ENCODE measurements at regions not wholly inside any gene's neighbourhood (a gene's known extent, or its start where the extent isn't known, plus 50 kb on each side); places are given as distances from the start of the nearest gene placed in this dataset.

DNA sequence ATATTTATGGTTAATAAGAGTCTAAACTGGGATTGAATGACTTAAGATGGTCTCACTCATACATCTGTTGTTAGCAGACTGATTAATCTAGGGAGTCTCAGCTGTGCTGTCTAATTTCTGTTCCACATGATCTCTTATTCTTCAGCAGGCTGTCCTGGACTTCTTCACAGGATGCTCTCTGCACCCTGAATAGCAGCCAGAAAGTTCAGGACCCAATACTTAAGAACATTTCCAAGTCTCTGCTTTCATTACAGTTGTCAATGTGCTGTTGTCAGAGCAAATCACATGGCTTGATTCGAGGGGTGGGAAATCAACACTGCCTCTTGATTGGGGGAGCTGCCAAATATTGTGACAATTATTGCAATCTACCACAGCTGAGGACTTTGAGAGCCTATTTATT lies 627.1 kb upstream of the SLC8A1 start:
- TF ChIP-seq EZH2 (IDR thresholded peaks at IDR 0.05): no peak
- TF ChIP-seq EZH2phosphoT487 (IDR thresholded peaks at IDR 0.05): no peak
- TF ChIP-seq, protein P1, sequence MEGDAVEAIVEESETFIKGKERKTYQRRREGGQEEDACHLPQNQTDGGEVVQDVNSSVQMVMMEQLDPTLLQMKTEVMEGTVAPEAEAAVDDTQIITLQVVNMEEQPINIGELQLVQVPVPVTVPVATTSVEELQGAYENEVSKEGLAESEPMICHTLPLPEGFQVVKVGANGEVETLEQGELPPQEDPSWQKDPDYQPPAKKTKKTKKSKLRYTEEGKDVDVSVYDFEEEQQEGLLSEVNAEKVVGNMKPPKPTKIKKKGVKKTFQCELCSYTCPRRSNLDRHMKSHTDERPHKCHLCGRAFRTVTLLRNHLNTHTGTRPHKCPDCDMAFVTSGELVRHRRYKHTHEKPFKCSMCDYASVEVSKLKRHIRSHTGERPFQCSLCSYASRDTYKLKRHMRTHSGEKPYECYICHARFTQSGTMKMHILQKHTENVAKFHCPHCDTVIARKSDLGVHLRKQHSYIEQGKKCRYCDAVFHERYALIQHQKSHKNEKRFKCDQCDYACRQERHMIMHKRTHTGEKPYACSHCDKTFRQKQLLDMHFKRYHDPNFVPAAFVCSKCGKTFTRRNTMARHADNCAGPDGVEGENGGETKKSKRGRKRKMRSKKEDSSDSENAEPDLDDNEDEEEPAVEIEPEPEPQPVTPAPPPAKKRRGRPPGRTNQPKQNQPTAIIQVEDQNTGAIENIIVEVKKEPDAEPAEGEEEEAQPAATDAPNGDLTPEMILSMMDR (IDR thresholded peaks at IDR 0.05): no peak
- no peaks in the 10 kb centered on the region for H3K36me3 ChIP-seq
- H2AFZ ChIP-seq (replicated peaks): no peak overlapping the region
- no peak overlapping the region for H3K4me3 ChIP-seq
- no peak overlapping the region for H3K27ac ChIP-seq
- H3K4me3 Mint-ChIP-seq: no peak overlapping the region
- no peaks in the 10 kb centered on the region for H3F3A ChIP-seq (ENCODE audit: low read depth)
- no peaks in the 10 kb centered on the region for H3K27me3 ChIP-seq
- H3K79me2 ChIP-seq (ENCODE audit: low read depth): no peaks in the 10 kb centered on the region
- H3K27me3 Mint-ChIP-seq (ENCODE audit: insufficient read depth, low read depth): no peaks in the 10 kb centered on the region
- H3K4me2 ChIP-seq: no peak overlapping the region
- no peaks in the 10 kb centered on the region for H3K4me1 ChIP-seq
- H3K4me1 Mint-ChIP-seq: no peaks in the 10 kb centered on the region
- no peak overlapping the region for H3K9ac ChIP-seq
- H3K27ac Mint-ChIP-seq: no peak overlapping the region
- no peak for DNase-seq (ENCODE audit: low spot score)
- no peaks in the 10 kb centered on the region for H3K36me3 Mint-ChIP-seq
- H4K20me1 ChIP-seq (ENCODE audit: low read depth): no peaks in the 10 kb centered on the region
- no peaks in the 10 kb centered on the region for H3K9me3 ChIP-seq (ENCODE audit: low read depth)
- peaks cover 2% of the 10 kb centered on the region for H3K9me3 Mint-ChIP-seq

GRCh38 chr2:41084321-41084720 lies 632.4 kb upstream of the SLC8A1 start:
- Histone ChIP-seq H3K9me3 (ENCODE audit: low read depth) (no peaks in the 10 kb centered on the region), H3K36me3 (no peaks in the 10 kb centered on the region), H3F3A (ENCODE audit: low read depth) (no peaks in the 10 kb centered on the region), H2AFZ (replicated peaks) (no peak overlapping the region), H3K9ac (no peak overlapping the region), H4K20me1 (ENCODE audit: low read depth) (no peaks in the 10 kb centered on the region), H3K4me3 (no peak overlapping the region), H3K4me1 (no peaks in the 10 kb centered on the region), H3K79me2 (ENCODE audit: low read depth) (no peaks in the 10 kb centered on the region), H3K27me3 (no peaks in the 10 kb centered on the region), H3K4me2 (no peak overlapping the region), H3K27ac (no peak overlapping the region)
- Mint-ChIP-seq H3K36me3 (no peaks in the 10 kb centered on the region), H3K4me1 (no peaks in the 10 kb centered on the region), H3K27ac (no peak overlapping the region), H3K9me3 (peaks cover 2% of the 10 kb centered on the region), H3K27me3 (ENCODE audit: insufficient read depth, low read depth) (no peaks in the 10 kb centered on the region), H3K4me3 (no peak overlapping the region)
- no peak for DNase-seq (ENCODE audit: low spot score)
- TF ChIP-seq EZH2phosphoT487 (IDR thresholded peaks at IDR 0.05) (no peak), EZH2 (IDR thresholded peaks at IDR 0.05) (no peak)
- TF ChIP-seq, protein P1 (IDR thresholded peaks at IDR 0.05): no peak

- H3K27ac Mint-ChIP-seq: no peak overlapping the region
- no peak for DNase-seq (ENCODE audit: low spot score)
- Histone ChIP-seq H3K27me3 (no peaks in the 10 kb centered on the region), H3K4me1 (no peaks in the 10 kb centered on the region), H2AFZ (replicated peaks) (no peak overlapping the region), H3F3A (ENCODE audit: low read depth) (no peaks in the 10 kb centered on the region), H4K20me1 (ENCODE audit: low read depth) (no peaks in the 10 kb centered on the region), H3K4me3 (no peak overlapping the region), H3K36me3 (no peaks in the 10 kb centered on the region), H3K9ac (no peak overlapping the region), H3K4me2 (no peak overlapping the region), H3K27ac (no peak overlapping the region), H3K9me3 (ENCODE audit: low read depth) (no peaks in the 10 kb centered on the region), H3K79me2 (ENCODE audit: low read depth) (no peaks in the 10 kb centered on the region)
- no peaks in the 10 kb centered on the region for H3K9me3 Mint-ChIP-seq
- no peaks in the 10 kb centered on the region for H3K27me3 Mint-ChIP-seq (ENCODE audit: insufficient read depth, low read depth)
- H3K4me3 Mint-ChIP-seq: no peak overlapping the region
- no peaks in the 10 kb centered on the region for H3K4me1 Mint-ChIP-seq
- no peaks in the 10 kb centered on the region for H3K36me3 Mint-ChIP-seq
- TF ChIP-seq EZH2phosphoT487 (IDR thresholded peaks at IDR 0.05) (no peak), EZH2 (IDR thresholded peaks at IDR 0.05) (no peak)
- TF ChIP-seq, protein P1 (IDR thresholded peaks at IDR 0.05): no peak
These were observed 636.1 kb upstream of the SLC8A1 start for GRCh38 chr2:41087946-41088345.

Data from neural progenitor cell (in vitro differentiated cells).